ENCODE measurements at regions not wholly inside any gene's neighbourhood (a gene's known extent, or its start where the extent isn't known, plus 50 kb on each side); places are given as distances from the start of the nearest gene placed in this dataset.
"Not testable (repeated sequence)": the region's sequence is repeated elsewhere in the genome, so short reads cannot be mapped to it uniquely, and the experiment has no call there.

DNA sequence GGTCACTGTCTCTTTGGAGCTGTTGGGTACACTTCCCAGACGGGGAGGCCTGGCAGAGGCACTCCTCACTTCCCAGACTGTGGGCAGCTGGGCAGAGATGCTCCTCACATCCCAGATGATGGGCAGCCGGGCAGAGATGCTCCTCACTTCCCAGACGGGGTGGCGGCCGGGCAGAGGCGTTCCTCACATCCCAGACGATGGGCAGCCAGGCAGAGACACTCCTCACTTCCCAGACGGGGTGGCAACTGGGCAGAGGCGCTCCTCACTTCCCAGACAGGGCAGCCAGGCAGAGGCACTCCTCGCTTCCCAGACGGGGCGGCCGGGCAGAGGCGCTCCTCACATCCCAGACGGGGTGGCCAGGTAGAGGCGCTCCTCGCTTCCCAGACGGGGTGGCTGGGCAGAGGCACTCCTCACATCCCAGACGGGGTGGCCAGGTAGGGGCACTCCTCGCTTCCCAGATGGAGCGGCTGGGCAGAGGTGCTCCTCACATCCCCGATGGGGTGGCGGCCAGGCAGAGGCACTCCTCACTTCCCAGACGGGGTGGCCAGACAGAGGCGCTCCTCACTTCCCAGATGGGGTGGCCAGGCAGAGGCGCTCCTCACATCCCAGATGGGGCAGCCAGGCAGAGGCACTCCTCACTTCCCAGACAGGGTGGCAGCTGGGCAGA lies 833.1 kb upstream of the RAG2 start:
- not testable (repeated sequence) for DNase-seq (ENCODE audit: low spot score)

DNA sequence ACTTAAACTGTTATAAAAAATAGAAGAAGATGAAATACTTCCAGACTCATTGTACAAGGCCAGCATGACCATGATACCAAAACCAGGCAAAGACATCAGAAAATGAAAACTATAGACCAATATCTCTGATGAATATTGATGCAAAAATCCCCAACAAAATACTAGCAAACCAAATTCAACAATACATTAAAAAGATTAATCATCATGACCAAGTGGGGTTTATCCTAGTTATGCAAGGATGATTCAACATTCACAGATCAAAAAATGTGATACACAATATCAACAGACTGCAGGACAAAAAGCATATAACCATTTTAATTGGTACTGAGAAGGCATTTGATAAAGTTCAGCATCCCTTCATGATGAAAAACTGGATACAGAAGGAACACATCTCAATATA lies 824.5 kb upstream of the RAG2 start:
- no peak for DNase-seq (ENCODE audit: low spot score)

DNA sequence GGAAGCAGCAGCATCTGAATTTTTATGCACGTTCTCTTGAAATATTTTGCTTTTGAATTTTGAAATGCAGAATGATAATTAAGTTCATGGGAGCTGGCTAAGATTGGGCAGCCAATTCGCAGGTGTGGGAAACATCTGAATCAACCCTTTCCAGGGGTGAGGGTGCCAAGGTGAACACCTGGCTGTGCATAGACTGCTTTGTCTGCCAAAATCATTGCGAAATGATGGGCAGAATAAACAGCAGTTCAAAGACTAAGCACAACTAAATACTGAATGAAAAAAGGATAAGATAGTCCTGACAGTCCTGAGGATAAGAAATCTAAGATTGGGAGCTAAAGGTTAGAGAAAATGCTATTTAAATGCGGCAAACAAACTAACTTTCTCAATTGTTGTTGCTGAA lies 813.3 kb upstream of the RAG2 start:
- DNase-seq (ENCODE audit: low spot score) = no peak

DNA sequence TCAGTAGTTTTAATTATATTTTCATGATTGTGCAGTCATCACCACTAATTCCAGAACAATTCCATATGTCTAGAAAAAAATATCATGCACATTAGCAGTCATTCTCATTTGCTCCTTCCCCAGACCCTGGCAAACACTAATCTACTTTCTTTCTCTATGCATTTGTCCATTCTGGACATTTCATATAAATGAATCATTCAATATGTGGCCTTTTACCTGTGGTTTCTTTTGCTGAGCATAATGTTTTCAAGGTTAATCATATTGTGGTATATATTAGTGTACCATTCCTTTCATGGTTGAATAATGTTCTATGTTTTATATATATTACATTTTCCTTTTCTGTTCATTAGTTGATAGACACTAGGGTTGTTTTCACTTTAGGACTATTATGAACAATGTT lies 811.1 kb upstream of the RAG2 start:
- DNase-seq (ENCODE audit: low spot score) = no peak

DNA sequence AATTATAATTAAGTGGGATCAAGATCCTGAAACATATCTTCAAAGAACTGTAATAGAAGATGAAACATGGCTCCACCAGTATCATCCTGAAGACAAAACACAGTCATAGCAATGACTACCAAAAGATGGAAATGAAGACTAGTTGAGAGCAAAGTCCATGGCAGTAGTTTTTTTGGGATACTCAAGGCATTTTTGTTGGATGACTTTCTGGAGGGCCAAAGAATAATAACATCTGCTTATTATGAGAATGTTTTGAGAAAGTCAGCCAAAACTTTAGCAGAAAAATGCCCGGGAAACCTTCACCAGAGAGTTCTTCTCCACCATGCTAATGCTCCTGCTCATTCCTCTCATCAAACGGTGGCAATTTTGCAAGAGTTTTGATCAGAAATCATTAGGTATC lies 809.4 kb upstream of the RAG2 start:
- DNase-seq (ENCODE audit: low spot score) = no peak

DNA sequence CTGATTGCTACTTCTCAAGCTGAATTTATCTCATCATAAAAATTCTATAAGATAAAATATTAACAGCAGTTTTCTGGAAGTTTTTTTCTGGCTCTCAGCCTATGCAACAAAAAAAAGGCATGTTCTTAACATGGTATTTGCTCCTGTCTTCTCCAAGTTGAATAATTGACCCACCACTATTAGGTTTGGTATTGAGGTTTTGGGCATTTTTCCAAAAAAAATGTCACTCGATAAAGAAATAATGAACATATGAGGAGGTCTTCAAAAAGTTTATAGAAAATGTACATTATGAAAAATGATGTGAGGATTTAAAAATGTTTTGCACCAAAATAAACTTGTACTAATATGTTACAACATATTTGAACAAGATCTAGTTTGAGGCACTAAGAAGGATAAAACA lies 808.6 kb upstream of the RAG2 start:
- DNase-seq (ENCODE audit: low spot score) = no peak

DNA sequence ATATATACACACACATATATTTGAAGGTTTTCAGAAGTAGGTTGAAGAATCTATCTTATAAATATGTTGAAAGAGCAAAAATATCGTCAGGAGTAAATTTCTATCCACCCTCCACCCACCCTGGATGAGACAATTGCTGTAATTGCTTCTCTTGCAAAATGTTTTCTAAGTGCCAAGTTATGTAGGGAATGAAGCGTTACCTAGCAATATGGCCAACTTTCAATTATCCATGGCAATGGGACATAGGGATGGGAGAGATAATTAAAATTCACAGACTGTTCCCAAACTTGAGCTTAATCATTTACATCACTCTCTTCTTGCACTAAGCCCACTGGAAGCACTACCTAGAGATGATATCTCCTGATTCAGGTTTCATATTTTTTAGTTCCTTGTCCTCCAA lies 806.2 kb upstream of the RAG2 start:
- no peak for DNase-seq (ENCODE audit: low spot score)

DNA sequence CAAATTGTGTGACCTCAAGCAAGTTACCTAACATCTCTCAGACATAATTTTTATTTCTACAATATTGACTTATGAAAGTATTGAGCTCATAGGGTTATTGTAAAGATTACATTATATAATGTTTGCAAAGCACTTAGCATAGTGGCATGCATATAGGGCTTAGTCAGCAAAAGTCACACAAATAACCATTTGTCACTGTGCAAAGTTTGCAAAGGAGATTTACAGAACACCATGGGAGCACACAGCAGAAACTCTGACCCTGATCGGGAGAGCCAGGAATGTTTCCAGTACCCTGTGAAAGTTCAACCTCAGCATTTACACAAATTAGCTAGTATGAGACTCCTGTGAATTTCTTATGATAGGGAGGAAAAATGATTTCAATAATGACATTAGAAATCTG lies 804.6 kb upstream of the RAG2 start:
- DNase-seq (ENCODE audit: low spot score) = no peak

DNA sequence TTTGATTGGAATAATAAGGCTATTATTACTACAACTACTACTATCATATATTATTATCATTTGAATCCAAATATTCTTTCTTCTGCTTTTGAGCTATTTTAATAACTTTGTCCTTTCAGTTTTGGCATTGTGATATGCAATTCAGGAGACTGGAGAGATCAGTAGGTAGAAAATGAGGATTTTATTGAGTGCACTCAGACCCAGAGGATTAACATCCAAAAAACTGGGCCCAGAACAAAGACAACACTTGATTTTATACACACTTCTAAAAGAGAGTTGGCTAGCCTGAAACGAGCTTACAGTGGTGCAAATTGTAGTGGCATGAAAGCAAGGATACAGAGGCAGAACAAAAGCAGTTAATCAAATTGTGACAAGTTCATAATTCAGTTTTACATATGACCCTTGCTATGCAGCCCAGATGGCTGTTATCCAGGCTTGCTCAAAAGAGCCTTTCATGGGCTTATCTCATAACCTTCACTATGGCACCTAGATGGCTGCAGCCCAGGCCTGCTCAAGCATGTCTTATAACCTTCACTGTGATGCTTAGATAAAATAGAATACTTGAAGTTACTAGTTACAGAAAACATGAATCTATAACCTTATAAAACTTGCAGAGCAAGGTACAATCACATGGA lies 796.3 kb upstream of the RAG2 start:
- DNase-seq (ENCODE audit: low spot score) = no peak

DNA sequence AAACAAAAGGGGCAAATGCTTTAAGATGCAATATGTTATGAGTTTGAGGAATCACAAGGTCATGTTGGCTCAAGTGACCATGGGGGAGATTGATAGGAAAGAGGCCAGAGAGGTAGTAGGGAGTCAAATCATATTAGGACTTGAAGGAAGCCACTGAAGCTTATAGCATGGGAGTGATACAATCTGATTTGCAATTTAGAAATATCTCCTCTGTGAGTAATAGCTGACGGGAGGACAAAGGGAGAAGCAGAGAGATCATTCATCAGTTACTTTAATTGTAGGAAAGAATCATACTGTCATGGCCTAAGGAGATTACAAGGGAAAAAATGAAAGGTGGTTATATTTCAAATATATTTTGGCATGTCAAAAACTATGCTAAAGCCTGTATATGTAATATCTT lies 793.6 kb upstream of the RAG2 start:
- DNase-seq (ENCODE audit: low spot score) = no peak

DNA sequence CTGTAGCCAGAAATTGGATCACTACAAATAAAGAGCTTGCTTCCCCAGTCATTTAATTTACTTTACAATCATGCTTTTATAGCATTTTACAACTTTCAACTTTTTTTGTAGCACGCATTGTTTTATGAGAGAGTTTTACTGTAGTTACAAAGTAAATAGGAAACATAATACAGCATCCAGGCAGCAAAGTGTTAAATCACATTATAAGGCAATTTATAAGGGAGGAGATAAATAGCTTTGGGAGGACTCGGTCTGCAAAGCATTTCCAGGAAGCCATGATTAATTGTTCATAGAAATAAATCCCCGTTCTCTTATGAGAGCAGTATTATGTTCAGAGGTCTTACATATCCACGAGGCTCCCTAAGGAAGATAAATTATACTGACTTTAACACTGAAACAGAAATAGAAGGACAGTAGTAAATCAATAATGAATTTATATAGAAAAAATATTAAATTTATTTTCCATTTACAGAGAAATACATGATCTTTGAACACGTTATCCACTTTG lies 792.6 kb upstream of the RAG2 start:
- no peak for DNase-seq (ENCODE audit: low spot score)

DNA sequence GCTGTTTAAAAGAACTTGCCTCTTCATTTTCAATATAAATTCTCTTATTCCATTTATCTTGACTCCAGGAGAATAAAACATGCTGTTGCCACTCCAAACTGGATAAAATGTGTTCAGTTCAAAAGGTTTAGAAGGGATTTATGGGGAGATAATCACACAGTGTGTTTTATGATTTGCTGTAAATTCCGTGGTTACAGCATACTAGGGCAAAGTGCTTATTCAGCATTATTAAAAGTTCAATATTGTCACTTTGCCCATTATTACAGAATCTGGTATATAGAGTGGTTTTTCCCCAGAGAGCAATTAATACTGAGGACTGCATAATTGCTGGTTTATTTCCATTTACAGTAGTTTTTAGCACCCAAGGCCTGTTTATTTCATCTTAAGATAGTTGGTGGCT lies 780.9 kb upstream of the RAG2 start:
- no peak for DNase-seq (ENCODE audit: low spot score)

DNA sequence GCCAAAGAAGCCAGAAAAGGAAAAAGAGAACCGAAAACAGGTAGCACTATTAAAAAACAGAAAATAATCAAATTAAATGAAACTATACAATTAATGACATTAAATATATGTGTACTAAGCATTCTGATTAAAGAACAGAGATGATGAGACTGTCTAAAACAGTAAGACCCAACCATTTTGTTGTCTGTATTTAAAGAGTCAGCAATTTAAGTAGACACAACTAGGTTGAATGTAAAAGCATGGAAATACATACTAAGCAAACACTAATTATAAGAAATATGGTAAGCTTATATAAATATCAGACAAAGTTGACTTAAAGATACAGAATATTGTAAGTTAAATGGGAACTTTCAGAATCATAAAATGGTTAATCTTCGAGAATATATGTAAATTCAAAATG lies 774.6 kb upstream of the RAG2 start:
- no peak for DNase-seq (ENCODE audit: low spot score)

DNA sequence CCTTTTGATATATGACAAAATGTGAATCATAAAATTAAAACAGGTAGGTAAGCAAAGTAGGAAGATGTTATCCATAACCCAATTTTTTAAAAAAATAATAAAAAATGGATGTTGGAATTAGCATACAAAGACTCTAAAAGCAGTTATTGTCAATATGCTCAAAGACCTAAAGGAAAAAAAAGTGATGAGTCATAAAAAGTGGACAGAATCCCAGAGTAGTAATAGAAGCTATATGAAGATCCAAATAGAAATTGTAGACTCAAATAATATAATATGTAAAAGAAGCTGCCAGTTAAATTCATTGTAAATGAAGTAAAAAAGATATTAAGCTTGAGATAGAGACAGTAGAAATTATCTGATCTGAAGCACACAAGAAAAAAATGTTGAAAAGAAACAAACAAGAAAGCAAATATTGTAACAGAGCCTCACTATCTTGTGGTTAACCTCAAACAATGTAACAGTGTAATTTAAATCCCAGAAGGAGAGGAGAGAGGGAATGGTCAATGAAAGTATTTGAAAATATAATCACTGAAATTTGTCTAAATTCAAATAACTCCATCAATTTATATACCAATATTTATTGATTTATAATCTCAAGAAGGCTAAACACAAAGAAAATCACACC lies 773.4 kb upstream of the RAG2 start:
- no peak for DNase-seq (ENCODE audit: low spot score)

DNA sequence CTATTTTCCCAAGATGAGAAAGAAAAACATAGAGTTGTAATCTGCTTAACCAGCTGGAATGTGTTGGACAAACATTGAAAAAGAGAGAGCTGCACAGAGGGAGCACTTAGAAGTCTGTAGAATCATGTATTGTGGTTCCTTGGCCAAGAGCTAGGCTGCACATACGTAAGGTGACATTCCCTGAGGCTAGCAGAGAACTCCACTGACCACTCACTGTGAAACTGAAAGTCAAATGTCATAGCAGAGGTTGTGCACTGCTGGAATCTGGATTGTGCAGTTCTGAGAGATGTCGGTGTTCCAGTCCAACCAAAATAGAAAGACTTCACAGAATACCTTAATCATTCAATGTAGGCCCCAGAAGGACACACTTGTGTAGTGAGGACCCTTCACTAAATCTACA lies 772.8 kb upstream of the RAG2 start:
- no peak for DNase-seq (ENCODE audit: low spot score)

DNA sequence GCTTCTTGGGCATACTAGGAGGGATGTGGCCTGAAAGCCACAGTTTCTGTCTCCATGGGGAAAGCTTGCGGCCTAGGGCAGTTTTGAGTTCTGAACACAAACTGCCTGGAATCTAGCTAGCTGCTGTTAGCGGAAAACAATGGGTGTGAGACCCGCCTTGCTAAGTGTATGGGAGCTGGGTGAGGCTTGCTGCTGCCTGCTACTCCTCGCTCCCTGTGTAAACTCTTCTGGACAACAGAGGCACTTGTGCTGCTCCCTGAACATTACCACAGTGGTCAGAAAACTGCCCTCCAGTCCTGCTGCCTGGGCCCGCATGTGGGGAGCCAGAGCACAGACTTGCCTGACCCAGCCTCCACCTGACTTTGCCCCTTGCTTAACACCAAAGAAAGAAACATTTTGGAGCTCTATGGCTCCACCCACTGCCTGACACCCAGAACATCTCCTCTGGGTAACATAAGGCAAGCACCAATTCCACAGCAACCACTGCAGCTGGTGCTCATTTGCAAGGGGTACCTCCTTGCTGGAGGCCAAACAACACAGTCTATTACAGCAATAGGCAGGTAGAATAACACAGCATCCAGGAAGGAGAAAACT lies 766.3 kb upstream of the RAG2 start:
- no peak for DNase-seq (ENCODE audit: low spot score)

DNA sequence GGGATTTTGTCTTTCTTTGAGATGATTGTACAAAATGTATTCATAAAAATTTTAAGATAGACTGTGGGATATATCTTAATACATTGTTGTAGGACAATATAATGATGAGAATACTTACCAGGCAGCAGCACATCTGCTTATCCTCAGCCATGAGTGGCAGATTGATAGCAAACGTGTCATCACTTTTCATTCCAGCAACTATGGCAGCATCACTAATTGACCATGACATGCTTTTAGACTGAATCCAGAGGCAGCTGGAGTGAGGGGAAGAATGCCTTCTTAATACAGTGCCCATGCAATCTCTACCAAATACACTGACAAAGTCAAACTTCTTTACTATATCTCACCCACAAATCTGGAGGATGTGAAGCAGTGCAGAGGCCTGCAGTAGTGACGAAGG lies 755.2 kb upstream of the RAG2 start:
- DNase-seq (ENCODE audit: low spot score) = no peak

DNA sequence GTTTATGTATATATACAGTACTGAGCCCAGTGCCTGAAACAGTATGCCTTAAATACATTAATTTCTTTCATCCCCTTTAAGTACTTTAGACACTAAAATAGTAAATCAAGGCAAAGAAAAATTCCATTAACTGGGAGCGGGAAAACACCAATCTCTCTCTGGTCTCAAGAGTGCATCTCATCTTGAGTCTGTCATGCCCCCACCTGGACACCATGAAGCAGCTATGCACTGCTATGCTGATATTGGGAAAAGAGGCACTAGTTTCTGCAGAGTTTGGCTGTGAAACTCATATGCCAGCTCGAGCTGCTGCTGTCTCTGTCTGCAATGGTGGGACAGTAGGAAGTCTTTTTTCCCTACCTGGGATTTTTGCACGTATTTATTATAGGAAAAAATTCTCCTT lies 754.4 kb upstream of the RAG2 start:
- no peak for DNase-seq (ENCODE audit: low spot score)

DNA sequence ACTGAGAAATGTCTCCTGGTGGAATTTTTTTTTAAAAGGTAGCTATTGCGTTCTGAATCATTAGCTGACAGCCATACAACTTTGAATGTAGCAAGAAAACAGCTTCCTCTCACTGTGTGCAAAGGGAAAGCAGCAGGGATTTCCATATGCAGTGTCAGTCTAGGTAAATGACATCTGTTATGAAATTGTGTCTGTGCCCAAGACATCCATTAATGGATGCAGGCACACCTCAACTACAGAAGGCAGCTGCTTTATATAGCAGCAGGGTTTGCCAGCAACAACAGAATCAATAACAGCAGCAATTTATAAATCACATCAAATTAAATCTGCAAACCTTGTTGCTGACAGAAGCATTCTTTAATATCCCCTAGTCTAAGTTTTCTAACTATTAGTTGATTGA lies 745.3 kb upstream of the RAG2 start:
- DNase-seq (ENCODE audit: low spot score) = no peak

DNA sequence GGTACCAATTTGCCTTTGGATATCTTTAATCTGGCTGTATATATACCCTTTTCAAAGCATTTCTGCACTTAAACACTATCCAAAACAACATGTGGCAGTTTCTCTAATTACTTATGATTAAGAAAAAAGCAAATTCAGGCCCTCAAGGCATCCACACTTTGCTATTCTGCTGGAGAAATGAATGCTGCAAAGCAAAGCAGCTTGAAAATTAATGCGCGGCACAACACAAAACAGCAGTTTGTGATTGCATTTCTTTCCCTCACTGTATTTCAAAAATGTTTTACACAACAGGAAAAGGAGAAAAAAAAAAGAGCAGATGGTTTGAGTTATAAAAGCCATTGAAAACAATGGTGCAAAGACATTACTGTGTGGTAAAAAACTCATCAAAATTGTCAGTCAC lies 738.4 kb upstream of the RAG2 start:
- DNase-seq (ENCODE audit: low spot score) = no peak

DNA sequence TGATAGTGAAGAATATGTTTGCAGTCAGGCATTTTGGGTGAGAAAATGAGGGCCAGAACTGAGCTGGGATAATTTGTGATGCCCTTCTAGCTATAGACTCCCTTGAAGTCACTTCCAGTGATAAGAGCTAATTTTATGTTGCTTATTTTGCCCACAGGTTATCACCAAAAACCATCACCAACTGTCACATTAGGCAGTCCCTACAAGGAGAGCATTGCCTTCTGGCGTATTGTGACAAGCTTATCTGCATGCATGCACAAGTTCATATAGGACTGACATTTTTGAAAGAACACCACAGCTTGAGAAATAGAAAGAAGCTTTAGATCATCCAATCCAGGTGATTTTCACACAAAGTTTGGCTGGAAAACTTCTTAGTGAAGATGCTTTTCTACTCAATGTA lies 735.3 kb upstream of the RAG2 start:
- DNase-seq (ENCODE audit: low spot score) = no peak

DNA sequence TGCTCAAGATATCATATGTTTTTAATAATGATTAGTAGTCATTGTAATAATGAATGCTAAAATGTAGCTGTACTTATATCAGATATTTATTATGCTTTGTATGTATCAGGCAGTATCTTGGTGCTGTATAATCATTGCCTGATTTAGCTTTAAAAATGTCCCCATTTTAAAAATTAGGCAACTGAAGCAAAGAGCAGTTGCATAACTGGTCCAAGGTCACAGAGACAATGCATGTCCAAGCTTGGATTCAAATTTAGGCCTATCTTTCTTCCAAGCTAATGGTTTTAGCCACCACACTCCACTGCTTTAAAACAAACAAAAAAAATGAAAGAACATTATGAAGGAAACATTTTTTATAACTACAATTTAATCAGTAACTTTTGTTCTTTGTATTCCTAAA lies 725.8 kb upstream of the RAG2 start:
- no peak for DNase-seq (ENCODE audit: low spot score)
